GM21529 (cell line): ENCODE measurements at regions not wholly inside any gene's neighbourhood (a gene's known extent, or its start where the extent isn't known, plus 50 kb on each side); places are given as distances from the start of the nearest gene placed in this dataset.
"Not testable (repeated sequence)": the region's sequence is repeated elsewhere in the genome, so short reads cannot be mapped to it uniquely, and the experiment has no call there.

Source experiments
- ATAC-seq: cut with Tn5 transposase; IDR thresholded peaks from one replicate; pipeline ENCODE4 v1.9.1; 2021; ENCODE audit not compliant: unreplicated experiment

DNA sequence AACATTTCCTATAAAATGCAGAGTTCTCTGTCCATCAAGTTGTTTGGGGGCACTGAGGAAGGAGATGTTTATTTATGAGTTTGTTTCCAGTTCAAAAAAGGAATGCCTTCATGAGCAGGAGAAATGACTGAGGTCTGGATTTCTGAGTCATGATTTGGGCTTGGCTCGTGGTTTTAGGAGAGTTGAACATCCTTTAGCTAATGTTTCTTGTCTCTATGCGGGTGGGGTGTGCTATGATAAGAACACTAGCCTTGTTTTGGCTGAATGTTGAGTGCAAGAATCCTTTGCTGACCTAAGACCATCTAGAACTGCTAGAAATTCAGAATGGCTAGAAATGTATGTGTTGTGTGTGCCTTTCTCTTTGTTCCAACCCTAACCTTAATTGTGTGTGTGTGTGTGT lies 59.1 kb upstream of the NBPF11 start:
- not testable (repeated sequence) for ATAC-seq

DNA sequence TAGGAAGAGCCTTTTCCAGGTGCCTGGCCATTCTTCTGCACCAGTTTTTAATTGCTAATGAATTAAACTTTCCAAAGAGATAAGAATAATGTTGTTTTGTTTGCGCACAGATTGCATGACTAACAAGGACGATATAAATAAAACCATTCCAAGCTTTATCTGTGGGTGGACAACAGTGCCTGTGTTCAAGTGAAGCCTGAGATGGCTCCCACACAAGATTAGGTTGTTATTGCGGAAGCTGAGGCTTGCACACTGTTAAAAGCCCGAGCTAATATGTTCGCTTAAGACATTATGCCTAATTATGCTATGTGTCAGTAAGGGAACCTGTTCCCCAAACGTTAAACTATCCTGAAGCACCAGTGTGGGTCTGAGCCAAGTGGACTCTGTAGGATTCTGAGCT lies 58.5 kb upstream of the NBPF11 start:
- ATAC-seq: not testable (repeated sequence)

DNA sequence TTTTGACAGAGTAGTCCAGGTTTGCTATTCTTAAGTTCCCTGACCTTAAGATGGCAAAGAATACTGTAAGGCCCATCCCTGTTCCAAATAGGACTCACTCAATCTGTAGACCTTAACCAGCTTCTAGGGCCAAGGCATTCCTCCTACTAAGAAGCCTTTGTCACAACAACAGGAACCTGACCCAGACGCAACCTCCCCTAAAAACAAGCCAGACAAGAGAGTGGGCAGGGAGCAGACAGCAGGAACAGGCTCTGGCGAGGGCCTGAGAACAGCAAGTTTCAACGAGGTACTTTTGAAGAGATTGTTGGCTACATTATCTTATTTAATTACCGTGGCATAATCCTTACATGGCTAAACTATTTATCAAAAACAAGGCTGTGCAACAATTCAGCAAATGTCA lies 58.1 kb upstream of the NBPF11 start:
- ATAC-seq: not testable (repeated sequence)

DNA sequence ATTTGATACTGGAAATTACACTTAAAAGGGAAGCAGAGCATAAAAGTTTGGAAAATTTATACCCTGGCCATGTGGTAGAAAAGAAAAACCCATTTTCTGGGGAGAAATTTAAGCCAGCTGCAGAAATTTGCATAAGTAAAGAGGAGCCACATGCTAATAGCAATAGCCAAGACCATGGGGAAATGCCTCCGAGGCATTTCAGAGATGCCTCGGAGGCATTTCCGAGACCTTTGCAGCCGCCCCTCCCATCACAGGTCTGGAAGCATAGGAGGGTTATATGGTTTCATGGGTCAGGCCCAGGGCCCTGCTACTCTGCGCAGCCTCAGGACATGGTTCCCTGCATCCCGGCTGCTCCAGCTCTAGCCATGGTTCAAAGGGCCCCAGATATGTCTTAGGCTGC lies 49.9 kb upstream of the NBPF11 start:
- not testable (repeated sequence) for ATAC-seq
